Activated CD4-positive, alpha-beta T cell treated with anti-CD3 and anti-CD28 coated beads, Interleukin-2, amount 10 ng/mL, durations not matched to agents 24 days and 14 days (primary cell): ENCODE measurements at regions not wholly inside any gene's neighbourhood (a gene's known extent, or its start where the extent isn't known, plus 50 kb on each side); places are given as distances from the start of the nearest gene placed in this dataset.
"Not testable (repeated sequence)": the region's sequence is repeated elsewhere in the genome, so short reads cannot be mapped to it uniquely, and the experiment has no call there.

Source experiments
- DNase-seq: peaks from one replicate; pipeline ENCODE4 v3.0.0; 2022
- H3K27ac Mint-ChIP-seq: one replicate; pipeline ENCODE4 v1.8.0; 2022; ENCODE audit warnings: mild to moderate bottlenecking, mixed read lengths
- H3K27me3 Mint-ChIP-seq: one replicate; pipeline ENCODE4 v1.8.0; 2022; ENCODE audit warnings: mixed read lengths
- H3K36me3 Mint-ChIP-seq: one replicate; pipeline ENCODE4 v1.8.0; 2022; ENCODE audit warnings: low read depth, mild to moderate bottlenecking, mixed read lengths
- H3K4me1 Mint-ChIP-seq: one replicate; pipeline ENCODE4 v1.8.0; 2021; ENCODE audit warnings: mixed read lengths
- H3K4me3 Mint-ChIP-seq: one replicate; pipeline ENCODE4 v1.8.0; 2022; ENCODE audit warnings: mild to moderate bottlenecking, moderate library complexity, mixed read lengths
- H3K9me3 Mint-ChIP-seq: one replicate; pipeline ENCODE4 v1.8.0; 2021; ENCODE audit warnings: mixed read lengths
- intact Hi-C: fragments of 100-400 bp; cut with micrococcal nuclease; formaldehyde crosslinking; loops from one replicate; pipeline ENCODE4 v1.15.1; 2023

DNA sequence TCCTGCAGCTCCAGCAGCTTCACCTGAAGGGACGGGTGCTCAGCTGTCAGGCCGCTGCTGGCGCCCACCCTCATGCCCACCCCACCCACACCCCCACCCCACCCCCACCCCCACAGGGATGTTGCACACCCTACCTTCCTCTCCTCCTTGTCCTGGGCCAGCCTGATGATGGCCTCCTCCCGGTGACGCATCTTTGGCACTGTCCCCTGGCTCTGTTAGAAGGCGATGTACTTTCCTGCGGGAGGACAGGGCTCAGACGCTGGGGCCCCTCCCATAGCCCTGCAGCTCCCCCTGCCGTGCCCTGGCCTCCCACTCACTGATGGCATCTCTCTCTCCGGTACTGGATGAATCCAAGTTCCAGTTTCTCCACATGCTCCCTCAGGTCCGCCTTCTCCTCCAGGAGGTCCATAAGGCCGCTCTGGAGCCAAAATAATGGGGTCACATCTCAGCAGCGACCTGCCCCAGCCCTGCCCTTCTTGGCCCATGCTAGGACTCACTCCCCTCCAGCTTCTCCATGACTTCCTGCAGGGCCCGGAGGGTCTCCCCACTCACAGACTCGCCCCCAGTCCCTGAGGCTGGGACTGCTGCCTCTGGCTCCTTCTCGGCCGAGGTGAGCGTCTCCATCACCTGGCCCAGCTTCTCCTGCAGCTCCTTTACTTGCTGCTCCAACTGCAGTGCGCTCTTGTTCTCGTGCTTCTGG is 55.2 kb downstream of the GOLGA8B start:
- H3K4me1 Mint-ChIP-seq, H3K4me3 Mint-ChIP-seq, H3K27me3 Mint-ChIP-seq, DNase-seq, H3K9me3 Mint-ChIP-seq, H3K36me3 Mint-ChIP-seq, intact Hi-C loops, H3K27ac Mint-ChIP-seq: not testable (repeated sequence)

GRCh38 chr15:34527641-34528040 is 55.8 kb downstream of the GOLGA8B start:
- H3K27ac Mint-ChIP-seq, H3K4me1 Mint-ChIP-seq, intact Hi-C loops, H3K4me3 Mint-ChIP-seq, H3K36me3 Mint-ChIP-seq, H3K9me3 Mint-ChIP-seq, H3K27me3 Mint-ChIP-seq, DNase-seq: not testable (repeated sequence)

DNA sequence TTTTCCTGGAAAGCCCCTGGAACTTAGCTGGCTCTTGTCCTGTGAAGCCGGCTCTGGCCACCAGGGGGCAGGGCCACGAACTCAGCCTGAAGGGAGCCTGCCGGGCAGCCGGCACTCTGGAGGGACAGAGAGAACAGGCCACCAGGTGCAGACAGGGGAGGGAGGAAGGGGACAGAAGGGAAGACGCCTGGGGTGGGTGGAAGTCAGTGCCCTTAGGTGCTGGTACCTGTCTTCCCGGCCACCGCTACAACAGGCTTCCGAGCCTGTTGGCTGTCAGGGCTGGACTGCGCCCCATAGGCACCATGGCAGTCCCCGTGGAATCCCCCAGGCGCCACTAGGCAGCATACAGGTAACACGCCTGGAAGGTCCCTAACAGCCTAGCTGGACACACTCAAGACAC is 59.6 kb downstream of the GOLGA8B start:
- H3K4me1 Mint-ChIP-seq, intact Hi-C loops, H3K36me3 Mint-ChIP-seq, H3K27me3 Mint-ChIP-seq, H3K9me3 Mint-ChIP-seq, H3K4me3 Mint-ChIP-seq, H3K27ac Mint-ChIP-seq: not testable (repeated sequence)
- peak; percentile 56 for DNase-seq

GRCh38 chr15:34522601-34523000 is 60.9 kb downstream of the GOLGA8B start:
- peaks cover 13% of the 10 kb centered on the region for H3K27me3 Mint-ChIP-seq
- H3K36me3 Mint-ChIP-seq, H3K27ac Mint-ChIP-seq, H3K4me3 Mint-ChIP-seq, H3K9me3 Mint-ChIP-seq, H3K4me1 Mint-ChIP-seq, intact Hi-C loops: not testable (repeated sequence)
- peak; percentile 48 for DNase-seq

DNA sequence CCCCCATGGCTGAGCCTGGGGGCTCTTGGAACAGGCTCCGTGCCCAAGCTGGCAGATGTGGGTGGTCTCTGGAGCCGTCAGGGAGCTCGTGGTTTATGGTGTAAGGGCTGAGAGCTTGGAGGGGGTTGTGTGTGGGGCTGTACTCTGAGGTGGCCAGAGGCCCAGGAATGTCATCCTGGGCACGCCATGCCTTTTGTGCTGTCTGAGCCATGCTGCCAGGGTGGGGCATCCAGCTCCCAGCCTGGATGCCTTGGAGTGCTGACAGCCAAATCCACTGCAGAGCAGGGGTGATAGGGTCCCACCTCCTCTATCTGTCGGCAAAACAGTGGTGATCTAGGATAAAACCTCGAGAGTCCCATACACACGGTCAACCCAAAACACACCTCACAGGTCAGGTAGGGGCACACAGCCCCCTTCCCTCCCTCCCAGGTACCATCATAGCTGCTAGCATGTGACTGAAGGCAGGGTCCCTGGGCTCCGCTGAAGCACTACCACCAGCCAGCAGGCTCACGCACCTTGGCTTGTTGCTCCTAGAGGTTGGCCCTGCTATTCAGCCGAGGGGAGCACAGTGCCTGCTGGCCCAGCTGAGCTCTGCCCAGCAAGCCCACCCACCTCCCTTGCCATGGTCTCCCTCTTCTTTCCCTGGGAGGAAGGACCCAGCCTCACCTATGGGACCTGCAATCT is 61.5 kb downstream of the GOLGA8B start:
- H3K27ac Mint-ChIP-seq, H3K9me3 Mint-ChIP-seq, H3K36me3 Mint-ChIP-seq, H3K4me3 Mint-ChIP-seq, intact Hi-C loops, H3K4me1 Mint-ChIP-seq: not testable (repeated sequence)
- H3K27me3 Mint-ChIP-seq = peaks cover 16% of the 10 kb centered on the region
- peak; percentile 50 for DNase-seq

DNA sequence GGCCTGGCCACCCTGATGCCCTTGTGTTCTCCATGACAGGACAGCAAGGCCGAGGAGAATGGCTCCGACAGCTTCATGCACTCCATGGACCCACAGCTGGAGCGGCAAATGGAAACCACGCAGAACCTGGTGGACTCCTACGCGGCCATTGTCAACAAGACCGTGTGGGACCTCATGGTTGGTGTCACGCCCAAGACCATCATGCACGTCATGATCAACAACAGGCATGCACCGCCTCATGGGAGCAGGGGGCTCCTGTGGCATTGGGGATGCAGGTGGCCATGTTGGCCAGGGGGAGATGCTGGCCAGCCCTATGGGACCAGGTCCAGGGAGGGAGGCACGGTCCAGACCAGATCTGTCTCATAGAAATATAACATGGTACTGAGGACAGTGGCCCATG is 62.9 kb downstream of the GOLGA8B start:
- H3K4me3 Mint-ChIP-seq = no peak overlapping the region
- H3K4me1 Mint-ChIP-seq = no peaks in the 10 kb centered on the region
- H3K9me3 Mint-ChIP-seq = no peaks in the 10 kb centered on the region
- intact Hi-C loops = no loop called here
- H3K27ac Mint-ChIP-seq = no peak overlapping the region
- H3K36me3 Mint-ChIP-seq = no peaks in the 10 kb centered on the region
- DNase-seq = no peak
- H3K27me3 Mint-ChIP-seq = peaks cover 30% of the 10 kb centered on the region

GRCh38 chr15:34520010-34520409 is 63.4 kb downstream of the GOLGA8B start:
- H3K4me3 Mint-ChIP-seq, H3K9me3 Mint-ChIP-seq, intact Hi-C loops, DNase-seq, H3K36me3 Mint-ChIP-seq, H3K27ac Mint-ChIP-seq, H3K4me1 Mint-ChIP-seq: not testable (repeated sequence)
- H3K27me3 Mint-ChIP-seq = peaks cover 35% of the 10 kb centered on the region

GRCh38 chr15:34514251-34514670 is 69.2 kb downstream of the GOLGA8B start:
- DNase-seq = peak; percentile 74

DNA sequence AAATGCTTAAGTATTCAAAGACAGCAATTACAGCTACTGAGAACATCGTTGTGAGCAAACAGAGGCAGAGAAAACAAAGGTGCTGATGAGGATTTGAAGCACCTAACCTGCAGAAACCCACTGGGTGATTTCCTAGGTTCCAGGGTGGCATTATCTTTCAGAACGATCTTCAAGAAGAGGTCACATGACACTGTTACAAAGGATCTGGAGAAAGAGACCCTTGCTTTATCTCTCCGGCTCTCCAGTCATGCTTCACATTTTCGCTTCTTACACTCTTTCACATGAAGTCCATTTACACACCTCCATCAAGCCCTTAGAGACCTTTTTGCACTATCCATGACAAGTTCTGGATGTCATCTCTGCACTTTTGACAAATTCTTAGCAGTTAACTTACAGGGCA is 70.8 kb downstream of the GOLGA8B start:
- Mint-ChIP-seq H3K9me3 (no peaks in the 10 kb centered on the region), H3K36me3 (no peaks in the 10 kb centered on the region), H3K4me1 (peaks cover 17% of the 10 kb centered on the region), H3K27me3 (peaks cover 71% of the 10 kb centered on the region), H3K4me3 (peak overlapping the region; percentile 50), H3K27ac (no peak overlapping the region)
- intact Hi-C loops = no loop called here
- peak; percentile 49 for DNase-seq

More at GRCh38 chr15:34514251-34514670, 69.2 kb downstream of the GOLGA8B start:
- Mint-ChIP-seq H3K36me3 (no peaks in the 10 kb centered on the region), H3K9me3 (no peaks in the 10 kb centered on the region), H3K27ac (no peak overlapping the region), H3K4me3 (peak overlapping the region; percentile 85), H3K4me1 (peaks cover 17% of the 10 kb centered on the region), H3K27me3 (peaks cover 65% of the 10 kb centered on the region)
- intact Hi-C loops = no loop called here

- no peaks in the 10 kb centered on the region for H3K36me3 Mint-ChIP-seq
- H3K4me1 Mint-ChIP-seq = no peaks in the 10 kb centered on the region
- no peak for DNase-seq
- H3K27ac Mint-ChIP-seq = no peak overlapping the region
- intact Hi-C loops = no loop called here
- H3K4me3 Mint-ChIP-seq = no peak overlapping the region
- H3K9me3 Mint-ChIP-seq = no peaks in the 10 kb centered on the region
- H3K27me3 Mint-ChIP-seq = peaks cover 77% of the 10 kb centered on the region
Observed at GRCh38 chr15:34501131-34501530, 63.5 kb upstream of the GOLGA8A start.

- peaks cover 73% of the 10 kb centered on the region for H3K27me3 Mint-ChIP-seq
- peaks cover 3% of the 10 kb centered on the region for H3K36me3 Mint-ChIP-seq
- peaks cover 4% of the 10 kb centered on the region for H3K4me1 Mint-ChIP-seq
- H3K9me3 Mint-ChIP-seq = peaks cover 9% of the 10 kb centered on the region
- no peak overlapping the region for H3K4me3 Mint-ChIP-seq
- no peak for DNase-seq
- intact Hi-C loops = loop anchor here (10.0 kb wide), 1 partner anchor 52 kb away; no protein-coding TSS in a partner anchor
- no peak overlapping the region for H3K27ac Mint-ChIP-seq
Observed at GRCh38 chr15:34496207-34496995, 58.8 kb upstream of the GOLGA8A start.

DNA sequence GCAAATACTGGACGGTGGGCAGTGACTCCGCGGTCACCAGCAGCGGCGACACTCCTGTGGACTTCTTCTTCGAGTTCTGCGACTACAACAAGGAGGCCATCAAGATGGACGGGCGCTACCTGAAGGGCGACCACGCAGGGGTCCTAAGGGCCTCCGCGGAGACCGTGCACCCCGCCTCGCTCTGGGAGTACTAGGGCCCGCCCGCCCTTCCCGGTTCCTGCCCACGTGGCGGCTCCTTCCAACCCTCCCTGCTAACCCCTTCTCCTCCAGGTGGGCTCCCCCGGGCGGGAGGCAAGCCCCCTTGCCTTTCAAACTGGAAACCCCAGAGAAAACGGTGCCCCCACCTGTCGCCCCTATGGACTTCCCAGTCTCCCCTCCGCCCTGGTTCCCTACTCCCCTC is 58.1 kb upstream of the GOLGA8A start:
- Mint-ChIP-seq H3K27ac (peak overlapping the region; percentile 43), H3K27me3 (peaks cover 75% of the 10 kb centered on the region), H3K4me3 (peak overlapping the region; percentile 15)
- DNase-seq, H3K4me1 Mint-ChIP-seq, H3K36me3 Mint-ChIP-seq, H3K9me3 Mint-ChIP-seq: not testable (repeated sequence)
- intact Hi-C loops = loop anchor here (10.0 kb wide), 1 partner anchor 51 kb away; no protein-coding TSS in a partner anchor

DNA sequence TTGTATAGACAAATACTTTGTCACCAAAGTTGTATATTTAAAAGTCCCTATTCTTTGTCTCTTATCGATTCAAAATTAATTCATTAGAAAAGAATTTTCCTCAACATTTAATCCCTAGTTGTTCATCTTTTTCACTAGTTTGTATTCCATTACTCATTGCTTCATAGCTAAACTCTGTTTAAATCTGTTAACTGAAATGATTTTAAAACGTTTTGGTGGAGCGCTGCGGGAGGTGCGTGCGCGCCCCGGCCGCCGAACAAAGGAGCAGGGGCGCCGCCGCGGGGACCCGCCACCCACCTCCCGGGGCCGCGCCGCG is 56.4 kb upstream of the GOLGA8A start:
- no peak overlapping the region for H3K4me3 Mint-ChIP-seq
- H3K27ac Mint-ChIP-seq = no peak overlapping the region
- peaks cover 7% of the 10 kb centered on the region for H3K4me1 Mint-ChIP-seq
- H3K27me3 Mint-ChIP-seq = peaks cover 73% of the 10 kb centered on the region
- no peak for DNase-seq
- H3K36me3 Mint-ChIP-seq = peaks cover 10% of the 10 kb centered on the region
- H3K9me3 Mint-ChIP-seq = peaks cover 12% of the 10 kb centered on the region
- intact Hi-C loops = loop anchor here (10.0 kb wide), 1 partner anchor 49 kb away; no protein-coding TSS in a partner anchor

- no peak overlapping the region for H3K4me3 Mint-ChIP-seq
- H3K27me3 Mint-ChIP-seq = peaks cover 78% of the 10 kb centered on the region
- H3K36me3 Mint-ChIP-seq = peaks cover 10% of the 10 kb centered on the region
- H3K4me1 Mint-ChIP-seq = peaks cover 7% of the 10 kb centered on the region
- DNase-seq = no peak
- H3K27ac Mint-ChIP-seq = no peak overlapping the region
- peaks cover 12% of the 10 kb centered on the region for H3K9me3 Mint-ChIP-seq
- intact Hi-C loops = loop anchor here (10.0 kb wide), 1 partner anchor 48 kb away; no protein-coding TSS in a partner anchor
Observed at GRCh38 chr15:34493001-34493400, 55.4 kb upstream of the GOLGA8A start.
